ENCODE measurements at regions not wholly inside any gene's neighbourhood (a gene's known extent, or its start where the extent isn't known, plus 50 kb on each side); places are given as distances from the start of the nearest gene placed in this dataset.
"Not testable (repeated sequence)": the region's sequence is repeated elsewhere in the genome, so short reads cannot be mapped to it uniquely, and the experiment has no call there.

GRCh38 chr12:91249518-91250272 lies 67.1 kb upstream of the DCN start:
- DNase-seq (ENCODE audit: extremely low read depth, low read depth), result no peak

- DNase-seq (ENCODE audit: extremely low read depth, low read depth), result no peak
These were observed 66.4 kb upstream of the DCN start for GRCh38 chr12:91249054-91249453.

- not testable (repeated sequence) for DNase-seq (ENCODE audit: extremely low read depth, low read depth)
These were observed 60.6 kb upstream of the DCN start for GRCh38 chr12:91243177-91243576.

GRCh38 chr12:91241756-91242155 lies 59.1 kb upstream of the DCN start:
- no peak for DNase-seq (ENCODE audit: extremely low read depth, low read depth)

GRCh38 chr12:91240386-91241095 lies 57.9 kb upstream of the DCN start:
- no peak for DNase-seq (ENCODE audit: extremely low read depth, low read depth)

- no peak for DNase-seq (ENCODE audit: extremely low read depth, low read depth)
These were observed 56.9 kb upstream of the DCN start for GRCh38 chr12:91239481-91239880.

Small RNAs in the stretch of these regions (small RNA-seq; reads per million reads assigned to genes)
- gene AC090049.2 (0 reads per million in 2 experiments), gene RF02110 (0 reads per million in 2 experiments)

All from NCI-H460 (cell line).